ENCODE measurements at regions not wholly inside any gene's neighbourhood (a gene's known extent, or its start where the extent isn't known, plus 50 kb on each side); places are given as distances from the start of the nearest gene placed in this dataset.

- no peak overlapping the region for H3K4me3 ChIP-seq (ENCODE audit: low read depth, low read length)
- no peak for TF ChIP-seq CTCF (conservative IDR thresholded peaks at IDR 0.05; ENCODE audit: low read depth, low read length)
- DNase-seq (ENCODE audit: low read depth) = no peak
Measured at GRCh38 chrX:94524867-94525266, 850.9 kb downstream of the FAM133A start.

GRCh38 chrX:94545722-94546121 is 871.7 kb downstream of the FAM133A start:
- no peak overlapping the region for H3K4me3 ChIP-seq (ENCODE audit: low read depth, low read length)
- no peak for DNase-seq (ENCODE audit: low read depth)
- no peak for TF ChIP-seq CTCF (conservative IDR thresholded peaks at IDR 0.05; ENCODE audit: low read depth, low read length)

DNA sequence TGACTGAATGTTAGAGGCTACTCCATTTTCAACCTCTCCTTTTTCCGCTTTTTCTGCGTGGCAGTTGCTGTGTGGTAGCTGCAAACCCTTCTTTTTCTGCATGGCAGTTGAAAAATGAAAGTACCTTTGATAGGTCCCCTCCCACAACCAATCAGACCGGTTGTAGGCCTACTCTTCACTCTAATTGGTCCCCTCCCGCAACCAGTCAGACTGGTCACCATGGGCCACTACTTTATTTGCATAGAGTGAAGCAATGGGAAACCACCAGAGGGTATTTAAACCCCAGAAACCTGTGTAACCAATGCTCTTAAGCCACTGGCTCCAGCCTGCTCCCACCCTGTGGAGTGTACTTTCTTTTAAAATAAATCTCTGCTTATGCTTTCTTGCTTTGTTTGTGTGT is 877.8 kb downstream of the FAM133A start:
- DNase-seq (ENCODE audit: low read depth) = no peak
- TF ChIP-seq CTCF (conservative IDR thresholded peaks at IDR 0.05; ENCODE audit: low read depth, low read length) = no peak
- H3K4me3 ChIP-seq (ENCODE audit: low read depth, low read length) = no peak overlapping the region

DNA sequence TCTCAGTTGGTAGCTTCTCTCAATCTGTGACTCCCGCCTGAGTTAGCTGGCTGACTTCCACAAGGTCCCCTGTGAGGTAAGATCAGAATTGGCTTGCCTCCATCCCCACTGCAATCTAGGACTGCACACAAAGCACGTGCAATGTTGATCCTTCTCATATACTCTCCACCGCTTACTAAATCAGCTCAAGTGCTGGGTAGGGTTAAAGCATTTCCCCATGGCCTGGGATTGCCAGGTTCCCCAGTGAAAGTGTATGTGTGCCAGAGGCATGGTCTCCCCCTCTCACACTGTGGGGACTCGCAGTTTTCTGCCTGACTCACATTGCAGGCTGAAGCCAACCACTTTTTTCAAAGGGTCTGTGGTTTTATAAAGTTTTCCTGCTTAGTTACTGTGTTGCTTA is 886.9 kb downstream of the FAM133A start:
- no peak overlapping the region for H3K4me3 ChIP-seq (ENCODE audit: low read depth, low read length)
- no peak for TF ChIP-seq CTCF (conservative IDR thresholded peaks at IDR 0.05; ENCODE audit: low read depth, low read length)
- no peak for DNase-seq (ENCODE audit: low read depth)

- no peak for DNase-seq (ENCODE audit: low read depth)
- no peak for TF ChIP-seq CTCF (conservative IDR thresholded peaks at IDR 0.05; ENCODE audit: low read depth, low read length)
- H3K4me3 ChIP-seq (ENCODE audit: low read depth, low read length) = no peak overlapping the region
Measured at GRCh38 chrX:94576367-94577004, 902.5 kb downstream of the FAM133A start.

- no peak overlapping the region for H3K4me3 ChIP-seq (ENCODE audit: low read depth, low read length)
- no peak for TF ChIP-seq CTCF (conservative IDR thresholded peaks at IDR 0.05; ENCODE audit: low read depth, low read length)
- DNase-seq (ENCODE audit: low read depth) = no peak
Measured at GRCh38 chrX:94600077-94600476, 926.1 kb downstream of the FAM133A start.

DNA sequence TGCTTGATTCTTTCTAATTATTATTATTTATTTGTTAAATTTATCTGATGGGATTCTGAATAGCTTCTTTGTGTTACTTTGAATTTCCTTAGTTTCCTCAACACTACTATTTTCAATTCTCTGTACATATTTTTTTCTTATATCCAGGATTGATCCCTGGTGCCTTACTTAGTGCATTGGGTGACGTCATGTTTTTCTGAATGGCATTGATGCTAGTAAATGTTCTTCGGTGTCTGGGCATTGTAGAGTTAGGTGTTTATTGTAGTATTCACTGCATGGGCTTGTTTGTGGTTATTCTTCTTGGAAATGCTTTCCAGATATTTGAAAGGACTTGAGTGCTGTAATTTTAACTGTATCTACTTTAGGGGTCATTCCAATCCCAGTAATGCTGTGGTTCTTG is 938.1 kb downstream of the FAM133A start:
- TF ChIP-seq CTCF (conservative IDR thresholded peaks at IDR 0.05; ENCODE audit: low read depth, low read length) = no peak
- no peak overlapping the region for H3K4me3 ChIP-seq (ENCODE audit: low read depth, low read length)
- no peak for DNase-seq (ENCODE audit: low read depth)

Measured in epithelial cell of proximal tubule (primary cell).